A673 (cell line): ENCODE measurements at regions not wholly inside any gene's neighbourhood (a gene's known extent, or its start where the extent isn't known, plus 50 kb on each side); places are given as distances from the start of the nearest gene placed in this dataset.

Experiments
- EZH2 ChIP-seq: fragments of 200-600 bp; sonication (generic); IDR thresholded peaks from 2 replicates; pipeline ENCODE4 v1.6.1; 2017; ENCODE audit warnings: borderline replicate concordance, low read depth, mild to moderate bottlenecking, mixed read lengths, antibody characterized with exemption, low read length; ENCODE audit not compliant: poor library complexity, severe bottlenecking
- TF ChIP-seq, protein P1 (sequence below): fragments of 300-800, 200-600 bp; sonication (generic); conservative IDR thresholded peaks from 2 replicates; pipeline ENCODE4 v1.5.1; 2017; ENCODE audit warnings: low read depth, mild to moderate bottlenecking, antibody characterized with exemption, low read length, moderate library complexity, mixed read lengths

DNA sequence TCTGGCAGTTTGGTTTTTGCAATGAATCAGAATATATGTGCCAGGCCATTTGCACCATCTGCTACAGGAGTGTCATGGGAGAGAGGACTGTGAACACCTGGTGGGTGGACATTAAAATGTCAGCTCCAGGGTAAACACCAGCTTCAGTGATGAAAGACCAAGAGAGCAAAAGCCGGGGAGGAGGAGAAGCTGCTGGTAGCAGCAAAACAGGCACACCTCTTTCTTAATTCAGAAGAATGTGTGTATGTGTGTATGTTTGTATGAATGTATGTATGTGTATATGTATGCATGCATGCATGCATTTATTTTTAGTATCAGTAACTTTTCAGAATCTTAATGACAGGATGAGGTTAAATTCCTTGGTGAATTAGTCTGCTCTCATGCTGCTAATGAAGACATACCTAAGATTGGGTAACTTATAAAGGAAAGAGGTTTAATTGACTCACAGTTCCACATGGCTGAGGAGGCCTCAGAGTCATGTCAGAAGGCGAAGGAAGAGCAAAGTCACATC, 357.4 kb upstream of the PRICKLE1 start:
- TF ChIP-seq, protein P1, sequence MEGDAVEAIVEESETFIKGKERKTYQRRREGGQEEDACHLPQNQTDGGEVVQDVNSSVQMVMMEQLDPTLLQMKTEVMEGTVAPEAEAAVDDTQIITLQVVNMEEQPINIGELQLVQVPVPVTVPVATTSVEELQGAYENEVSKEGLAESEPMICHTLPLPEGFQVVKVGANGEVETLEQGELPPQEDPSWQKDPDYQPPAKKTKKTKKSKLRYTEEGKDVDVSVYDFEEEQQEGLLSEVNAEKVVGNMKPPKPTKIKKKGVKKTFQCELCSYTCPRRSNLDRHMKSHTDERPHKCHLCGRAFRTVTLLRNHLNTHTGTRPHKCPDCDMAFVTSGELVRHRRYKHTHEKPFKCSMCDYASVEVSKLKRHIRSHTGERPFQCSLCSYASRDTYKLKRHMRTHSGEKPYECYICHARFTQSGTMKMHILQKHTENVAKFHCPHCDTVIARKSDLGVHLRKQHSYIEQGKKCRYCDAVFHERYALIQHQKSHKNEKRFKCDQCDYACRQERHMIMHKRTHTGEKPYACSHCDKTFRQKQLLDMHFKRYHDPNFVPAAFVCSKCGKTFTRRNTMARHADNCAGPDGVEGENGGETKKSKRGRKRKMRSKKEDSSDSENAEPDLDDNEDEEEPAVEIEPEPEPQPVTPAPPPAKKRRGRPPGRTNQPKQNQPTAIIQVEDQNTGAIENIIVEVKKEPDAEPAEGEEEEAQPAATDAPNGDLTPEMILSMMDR = no peak
- no peak for TF ChIP-seq EZH2
